Skeletal muscle tissue (tissue), 3 donors: ENCODE measurements at regions not wholly inside any gene's neighbourhood (a gene's known extent, or its start where the extent isn't known, plus 50 kb on each side); places are given as distances from the start of the nearest gene placed in this dataset.

Experiments
- H3K27ac ChIP-seq: one replicate; pipeline ENCODE4 v1.7.0; 2013; ENCODE audit warnings: mild to moderate bottlenecking, low read depth, low read length, inconsistent platforms
- H3K27me3 ChIP-seq, 3 donors: one replicate each; pipeline ENCODE4 v1.7.0; 2013; ENCODE audit warnings: low read length in 3 of 3; ENCODE audit not compliant: control insufficient read depth in 3 of 3, insufficient read depth in 3 of 3
- H3K36me3 ChIP-seq, 3 donors: one replicate each; pipeline ENCODE4 v1.7.0; 2013; ENCODE audit warnings: low read length in 3 of 3; ENCODE audit not compliant: control insufficient read depth in 3 of 3, insufficient read depth in 3 of 3
- H3K4me1 ChIP-seq, 3 donors: one replicate each; pipeline ENCODE4 v1.7.0; 2013; ENCODE audit warnings: low read length in 3 of 3, mild to moderate bottlenecking in 3 of 3; ENCODE audit not compliant: control insufficient read depth in 3 of 3, insufficient read depth in 3 of 3
- H3K4me3 ChIP-seq, 3 donors: one replicate each; pipeline ENCODE4 v1.7.0; 2013; ENCODE audit warnings: low read length in 3 of 3
- H3K9ac ChIP-seq, 3 donors: one replicate each; pipeline ENCODE4 v1.7.0; 2013; ENCODE audit warnings: low read length in 3 of 3, mild to moderate bottlenecking in 3 of 3, moderate library complexity in 2 of 3, low read depth in 1 of 3
- H3K9me3 ChIP-seq, 3 donors: one replicate each; pipeline ENCODE4 v1.7.0; 2013; ENCODE audit warnings: low read length in 3 of 3; ENCODE audit not compliant: control insufficient read depth in 3 of 3
- donor health status: Osteomylitis.

DNA sequence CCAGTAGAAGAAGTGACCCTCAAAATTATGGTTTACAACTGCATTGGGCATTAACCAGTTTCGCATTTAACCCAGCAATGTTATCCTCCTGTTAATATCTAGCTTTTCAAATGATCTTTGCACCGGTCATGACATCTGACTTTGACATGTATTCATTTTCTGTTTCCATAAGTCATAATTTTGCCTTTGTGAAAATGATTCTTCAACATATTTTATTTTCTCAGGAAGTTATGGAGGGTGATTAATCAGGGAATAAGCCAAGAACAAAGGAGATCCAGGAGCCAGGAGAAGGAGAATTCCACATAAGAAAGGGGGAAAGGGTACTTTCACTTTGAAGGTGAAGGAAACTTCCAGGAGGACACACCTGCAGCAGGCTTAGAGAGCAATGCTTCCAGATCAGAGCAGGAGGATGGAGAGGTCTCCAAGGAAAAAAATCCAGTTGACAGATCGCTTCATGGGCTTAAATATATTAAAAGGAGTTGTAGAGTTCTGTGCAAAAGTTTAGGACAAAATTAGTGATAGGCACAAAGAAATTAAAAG lies 92.1 kb upstream of the FAM3C start:
- no peak overlapping the region for H3K4me3 ChIP-seq
- H3K9me3 ChIP-seq: no peaks in the 10 kb centered on the region
- H3K36me3 ChIP-seq: no peaks in the 10 kb centered on the region
- H3K9ac ChIP-seq: no peak overlapping the region
- H3K27me3 ChIP-seq: no peaks in the 10 kb centered on the region
- H3K4me1 ChIP-seq: no peaks in the 10 kb centered on the region
- H3K27ac ChIP-seq: no peak overlapping the region

DNA sequence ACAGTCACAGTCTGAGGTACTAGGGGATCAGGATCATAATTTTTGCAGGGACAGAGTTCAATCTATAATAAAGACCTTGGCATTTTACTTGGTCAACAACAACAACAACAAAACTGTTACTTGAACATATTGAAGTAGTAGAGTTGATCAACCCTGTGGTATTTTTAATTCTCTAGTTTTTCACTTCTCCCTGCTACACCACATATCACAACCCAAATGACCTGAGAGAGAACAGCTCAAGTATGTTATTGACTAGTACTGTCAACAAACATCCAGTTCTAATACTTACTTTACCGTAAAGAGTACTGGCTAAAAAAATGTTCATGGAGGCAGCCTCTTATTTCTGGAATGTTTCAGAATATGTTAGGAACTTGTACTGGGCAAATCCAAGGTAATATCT lies 90.5 kb upstream of the FAM3C start:
- no peak overlapping the region for H3K9ac ChIP-seq
- no peaks in the 10 kb centered on the region for H3K36me3 ChIP-seq
- no peaks in the 10 kb centered on the region for H3K9me3 ChIP-seq
- H3K4me1 ChIP-seq: no peaks in the 10 kb centered on the region
- no peaks in the 10 kb centered on the region for H3K27me3 ChIP-seq
- H3K27ac ChIP-seq: no peak overlapping the region
- no peak overlapping the region for H3K4me3 ChIP-seq

DNA sequence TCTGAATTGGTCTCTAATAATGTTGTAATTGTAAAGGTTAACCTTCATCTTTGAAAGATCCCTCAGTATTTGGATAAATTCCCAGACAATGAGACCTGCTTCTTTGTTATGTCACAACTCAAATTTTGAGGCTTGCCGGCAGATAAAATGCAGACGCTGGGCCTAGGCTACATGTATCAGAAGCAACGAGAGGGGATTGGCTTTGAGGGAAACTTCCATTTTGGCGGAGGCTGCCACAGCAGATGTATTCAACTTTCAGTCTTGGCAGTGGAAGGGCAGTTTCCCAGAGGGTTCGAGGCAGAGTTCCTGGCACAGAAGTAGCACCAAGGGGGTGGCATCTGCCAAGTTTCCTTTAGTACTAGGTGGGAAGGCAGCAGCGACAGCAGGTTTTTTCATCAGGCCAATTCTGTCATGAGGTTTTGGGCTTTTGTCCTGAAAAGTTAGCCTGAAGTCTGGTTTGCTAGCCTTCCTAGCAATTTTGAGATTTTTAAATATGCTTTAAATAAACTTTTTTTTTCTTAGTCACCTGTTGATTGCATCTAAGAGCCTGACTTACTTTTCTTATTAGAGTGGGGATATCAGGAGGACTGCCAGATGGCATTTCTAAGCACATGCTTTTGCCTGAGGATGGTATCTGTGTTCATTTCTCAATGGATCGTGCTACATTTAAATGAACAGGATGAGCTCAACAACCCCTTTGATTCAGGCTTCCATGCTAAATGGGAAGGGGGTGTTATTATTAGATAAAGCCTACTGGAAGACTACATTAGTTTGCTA lies 89.5 kb upstream of the FAM3C start:
- H3K36me3 ChIP-seq: no peaks in the 10 kb centered on the region
- H3K27me3 ChIP-seq: no peaks in the 10 kb centered on the region
- no peaks in the 10 kb centered on the region for H3K9me3 ChIP-seq
- H3K4me3 ChIP-seq: no peak overlapping the region
- H3K9ac ChIP-seq: no peak overlapping the region
- no peak overlapping the region for H3K27ac ChIP-seq
- no peaks in the 10 kb centered on the region for H3K4me1 ChIP-seq

DNA sequence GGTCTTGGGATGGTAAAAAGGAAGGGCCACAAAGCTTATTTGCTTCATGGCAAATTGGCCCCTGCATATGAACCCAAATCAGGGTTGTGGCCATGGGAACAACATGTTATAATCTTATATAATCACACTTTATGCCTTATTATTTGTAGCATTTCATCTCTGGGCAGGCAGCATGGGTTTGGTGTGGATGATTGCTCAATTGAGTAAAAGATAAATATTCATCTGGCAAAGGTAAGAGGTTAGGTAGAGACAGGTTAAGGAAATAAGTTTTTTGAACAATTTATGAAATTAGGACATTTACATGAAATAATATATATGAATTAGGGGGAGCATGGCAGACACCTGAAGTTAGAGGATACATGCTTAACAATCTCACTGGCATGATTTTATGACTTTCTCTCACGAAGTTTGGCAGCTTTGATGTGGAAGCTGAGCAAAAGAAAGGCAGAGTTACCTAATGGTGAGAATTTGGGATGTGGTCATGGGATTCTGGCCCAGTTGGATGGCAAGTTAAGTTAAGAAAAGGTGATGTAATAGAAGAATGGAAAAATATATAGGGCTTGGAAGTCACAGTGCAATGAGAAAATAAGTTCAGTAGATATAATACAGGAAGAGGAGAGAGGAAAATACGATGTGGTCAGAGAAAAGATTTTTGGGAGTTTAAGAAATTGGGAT lies 88.1 kb upstream of the FAM3C start:
- Histone ChIP-seq H3K27ac (no peak overlapping the region), H3K27me3 (no peaks in the 10 kb centered on the region), H3K36me3 (no peaks in the 10 kb centered on the region), H3K9ac (no peak overlapping the region), H3K9me3 (no peaks in the 10 kb centered on the region), H3K4me3 (no peak overlapping the region), H3K4me1 (no peaks in the 10 kb centered on the region)

DNA sequence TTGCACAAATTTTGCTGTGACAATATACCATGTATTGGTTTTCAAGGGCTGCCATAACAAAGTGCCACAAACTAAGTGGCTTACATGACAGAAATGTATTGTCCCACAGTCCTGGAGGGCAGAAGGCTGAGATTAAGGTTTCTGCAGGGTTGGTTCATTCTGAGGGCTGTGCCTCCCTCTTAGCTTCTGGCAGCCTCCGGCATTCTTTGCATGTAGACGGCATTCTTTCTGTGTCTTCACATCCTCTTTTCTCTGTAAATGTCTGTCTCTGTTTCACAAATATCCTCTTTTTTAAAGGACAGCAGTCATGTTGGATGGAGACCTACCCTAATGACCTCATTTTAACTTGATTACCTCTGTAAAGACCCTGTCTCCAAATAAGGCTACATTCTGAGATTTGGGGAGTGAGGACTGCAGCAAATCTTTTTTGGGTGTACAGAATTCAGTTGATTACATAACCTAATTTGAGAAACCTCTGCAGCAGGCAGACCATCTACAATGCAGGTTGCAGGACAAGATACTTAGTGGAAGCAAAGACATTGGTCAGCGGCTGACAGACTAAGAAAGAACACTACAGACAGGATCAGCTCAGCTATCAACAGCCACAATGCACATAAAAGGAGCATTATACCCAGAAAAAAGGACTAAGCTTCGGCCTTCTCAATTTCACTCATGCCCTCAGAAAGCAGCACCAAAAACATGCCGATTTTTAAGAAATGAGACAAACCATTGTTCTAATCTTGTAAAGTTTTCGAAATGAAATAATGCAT lies 84.6 kb upstream of the FAM3C start:
- Histone ChIP-seq H3K9ac (no peak overlapping the region), H3K27me3 (no peaks in the 10 kb centered on the region), H3K4me1 (no peaks in the 10 kb centered on the region), H3K4me3 (no peak overlapping the region), H3K36me3 (no peaks in the 10 kb centered on the region), H3K27ac (no peak overlapping the region), H3K9me3 (no peaks in the 10 kb centered on the region)

DNA sequence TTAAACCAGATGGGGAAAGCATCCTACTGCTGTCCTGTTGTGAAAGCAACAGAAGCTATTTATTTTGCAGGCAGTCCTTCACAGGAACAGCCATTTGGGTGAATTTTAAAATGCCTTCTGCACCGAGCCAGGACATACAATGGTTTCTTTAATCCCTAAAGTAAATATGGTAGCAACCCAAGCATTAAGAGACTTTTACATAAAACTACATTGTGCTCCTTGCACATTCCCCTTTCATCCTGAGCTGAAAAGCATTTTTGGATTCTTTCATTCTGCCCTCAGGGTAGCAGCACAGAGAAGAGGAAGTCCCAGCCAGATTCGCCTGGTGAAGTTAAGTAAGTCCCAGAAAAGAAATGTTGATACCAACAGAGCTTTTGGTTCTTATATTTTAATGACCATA lies 84.0 kb upstream of the FAM3C start:
- no peak overlapping the region for H3K4me3 ChIP-seq
- H3K9me3 ChIP-seq: no peaks in the 10 kb centered on the region
- no peak overlapping the region for H3K27ac ChIP-seq
- H3K4me1 ChIP-seq: no peaks in the 10 kb centered on the region
- H3K9ac ChIP-seq: no peak overlapping the region
- no peaks in the 10 kb centered on the region for H3K36me3 ChIP-seq
- no peaks in the 10 kb centered on the region for H3K27me3 ChIP-seq

DNA sequence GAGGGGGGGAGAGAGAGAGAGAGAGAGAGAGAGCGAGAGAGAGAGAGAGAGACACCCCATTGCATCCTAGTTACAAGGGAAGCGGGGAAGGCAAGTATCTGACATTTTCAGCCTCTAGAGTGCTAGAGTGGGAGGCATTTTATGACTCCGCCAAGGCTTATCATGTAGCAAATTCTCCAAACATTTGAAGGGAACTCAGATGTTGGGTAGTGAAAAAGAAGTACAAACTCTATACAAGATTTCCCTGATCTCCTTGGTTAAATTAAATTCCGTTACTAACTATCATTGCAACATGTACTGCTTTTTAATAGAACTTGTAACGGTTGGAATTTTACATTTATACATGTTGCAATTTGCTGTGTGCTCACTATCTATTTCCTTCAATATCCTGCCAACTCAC lies 83.4 kb upstream of the FAM3C start:
- Histone ChIP-seq H3K9ac (no peak overlapping the region), H3K27ac (no peak overlapping the region), H3K4me1 (no peaks in the 10 kb centered on the region), H3K36me3 (no peaks in the 10 kb centered on the region), H3K27me3 (no peaks in the 10 kb centered on the region), H3K9me3 (no peaks in the 10 kb centered on the region), H3K4me3 (no peak overlapping the region)

DNA sequence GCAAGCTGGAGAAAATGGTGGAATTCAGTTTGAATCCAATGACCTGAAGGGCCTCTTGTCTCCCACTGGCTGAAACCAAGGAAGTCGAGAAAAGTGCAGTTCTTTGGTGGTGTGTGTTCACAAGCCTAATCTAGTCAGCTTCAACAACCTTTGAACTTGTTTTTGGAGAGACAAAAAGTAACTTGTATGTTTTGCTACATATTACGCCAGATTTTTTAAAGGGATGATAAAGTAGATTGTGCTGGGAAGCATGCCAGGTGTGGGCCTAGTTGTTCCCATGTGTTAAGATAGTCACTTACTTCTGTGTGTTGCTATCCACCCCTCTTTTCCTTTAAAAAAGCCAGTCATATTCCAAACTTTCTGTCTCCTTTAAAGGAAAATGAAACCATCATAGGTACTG lies 79.7 kb upstream of the FAM3C start:
- no peak overlapping the region for H3K27ac ChIP-seq
- no peaks in the 10 kb centered on the region for H3K9me3 ChIP-seq
- no peaks in the 10 kb centered on the region for H3K4me1 ChIP-seq
- H3K36me3 ChIP-seq: no peaks in the 10 kb centered on the region
- H3K9ac ChIP-seq: no peak overlapping the region
- H3K27me3 ChIP-seq: no peaks in the 10 kb centered on the region
- no peak overlapping the region for H3K4me3 ChIP-seq

DNA sequence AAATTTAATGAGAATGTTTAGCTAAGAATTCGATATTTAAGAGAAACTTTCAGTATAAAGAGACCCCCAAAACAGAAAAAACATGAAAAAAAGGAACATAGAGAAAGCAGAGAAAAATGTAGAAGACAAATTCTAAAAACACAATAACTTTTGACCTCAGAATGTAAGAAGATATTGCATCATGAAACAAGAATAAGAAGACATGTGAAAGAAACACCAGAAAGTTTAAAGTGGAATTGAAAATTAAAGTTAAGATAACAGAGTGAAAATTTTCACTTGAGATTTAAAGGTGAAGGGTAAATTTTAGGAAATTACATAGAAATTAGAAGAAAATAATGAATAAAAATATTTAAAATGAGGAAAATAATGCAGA lies 78.2 kb upstream of the FAM3C start:
- H3K4me3 ChIP-seq: no peak overlapping the region
- no peak overlapping the region for H3K27ac ChIP-seq
- H3K9ac ChIP-seq: no peak overlapping the region
- H3K4me1 ChIP-seq: no peaks in the 10 kb centered on the region
- H3K27me3 ChIP-seq: no peaks in the 10 kb centered on the region
- no peaks in the 10 kb centered on the region for H3K36me3 ChIP-seq
- H3K9me3 ChIP-seq: no peaks in the 10 kb centered on the region
